Naive thymus-derived CD4-positive, alpha-beta T cell (primary cell): ENCODE measurements at regions not wholly inside any gene's neighbourhood (a gene's known extent, or its start where the extent isn't known, plus 50 kb on each side); places are given as distances from the start of the nearest gene placed in this dataset.

Experiments
- ATAC-seq: fragments of 150-1000 bp; cut with Tn5 transposase; 2 replicates; pipeline ENCODE4 v1.10.0; 2021; ENCODE audit warnings: mild to moderate bottlenecking, moderate library complexity
- CTCF ChIA-PET: fragments of 350-600 bp; sonication (Branson Sonifier 250); formaldehyde crosslinking; loops from one replicate; lab custom pipeline; 2021; ENCODE audit warnings: antibody characterized with exemption; lab: Charles Lee
- POLR2A ChIA-PET: fragments of 350-600 bp; sonication (Branson Sonifier 250); formaldehyde crosslinking; loops from one replicate; lab custom pipeline; 2021; ENCODE audit warnings: antibody characterized with exemption, inconsistent platforms; lab: Charles Lee
- DNase-seq, 9 donors: peaks; one replicate each; pipeline versions ENCODE4 v3.0.0 to v3.0.0-alpha.2; 2020 to 2022; ENCODE audit warnings: mixed read lengths in 1 of 9
- H3K27ac ChIP-seq: one replicate; pipeline ENCODE4 v1.7.0; 2013; ENCODE audit warnings: mild to moderate bottlenecking, low read depth, low read length, moderate library complexity
- H3K27me3 ChIP-seq, 2 donors: one replicate each; pipeline ENCODE4 v1.7.0; 2013; ENCODE audit warnings: low read length in 2 of 2, mild to moderate bottlenecking in 2 of 2, moderate library complexity in 2 of 2; ENCODE audit not compliant: control insufficient read depth in 2 of 2, insufficient read depth in 2 of 2
- H3K36me3 ChIP-seq, 3 experiments: 1 replicate in 2 of 3; 2 replicates in 1 of 3; pipeline ENCODE4 v1.7.0; 2013; ENCODE audit warnings: low read length in 3 of 3, mild to moderate bottlenecking in 3 of 3, moderate library complexity in 1 of 3; ENCODE audit not compliant: insufficient read depth in 3 of 3, control insufficient read depth in 2 of 3
- H3K4me1 ChIP-seq, 2 donors: one replicate each; pipeline ENCODE4 v1.7.0; 2013; ENCODE audit warnings: low read length in 2 of 2, mild to moderate bottlenecking in 2 of 2, moderate library complexity in 1 of 2; ENCODE audit not compliant: control insufficient read depth in 2 of 2, insufficient read depth in 2 of 2
- H3K4me3 ChIP-seq: 2 replicates; pipeline ENCODE4 v1.7.0; 2013; ENCODE audit warnings: mild to moderate bottlenecking, low read length
- H3K9me3 ChIP-seq, 3 experiments: 1 replicate in 2 of 3; 2 replicates in 1 of 3; pipeline ENCODE4 v1.7.0; 2013; ENCODE audit warnings: low read length in 3 of 3; ENCODE audit not compliant: control insufficient read depth in 2 of 3
- H3K27ac Mint-ChIP-seq, 9 donors: one replicate each; pipeline ENCODE4 v1.8.0; 2020 to 2022; ENCODE audit warnings: mixed read lengths in 9 of 9, mild to moderate bottlenecking in 8 of 9, moderate library complexity in 5 of 9, inconsistent platforms in 2 of 9
- H3K27me3 Mint-ChIP-seq, 5 donors: one replicate each; pipeline ENCODE4 v1.8.0; 2021 to 2022; ENCODE audit warnings: mixed read lengths in 5 of 5, mild to moderate bottlenecking in 1 of 5
- H3K36me3 Mint-ChIP-seq, 5 donors: one replicate each; pipeline ENCODE4 v1.8.0; 2020 to 2022; ENCODE audit warnings: mixed read lengths in 5 of 5, mild to moderate bottlenecking in 3 of 5, inconsistent platforms in 1 of 5
- H3K4me1 Mint-ChIP-seq, 7 donors: one replicate each; pipeline ENCODE4 v1.8.0; 2020 to 2022; ENCODE audit warnings: mixed read lengths in 7 of 7, mild to moderate bottlenecking in 3 of 7, inconsistent platforms in 1 of 7
- H3K4me3 Mint-ChIP-seq, 10 donors: one replicate each; pipeline ENCODE4 v1.8.0; 2020 to 2022; ENCODE audit warnings: mild to moderate bottlenecking in 10 of 10, mixed read lengths in 10 of 10, moderate library complexity in 6 of 10, inconsistent platforms in 2 of 10
- H3K9me3 Mint-ChIP-seq, 11 donors: one replicate each; pipeline ENCODE4 v1.8.0; 2020 to 2022; ENCODE audit warnings: mixed read lengths in 11 of 11, mild to moderate bottlenecking in 4 of 11, inconsistent platforms in 1 of 11, moderate library complexity in 1 of 11
- intact Hi-C, 2 donors: fragments of 100-400 bp; cut with micrococcal nuclease; formaldehyde crosslinking; loops; one replicate each; pipeline ENCODE4 v1.15.1; 2023

GRCh38 chr1:229845410-229846138 lies 219.5 kb downstream of the URB2 start:
- no peak overlapping the region for H3K4me3 ChIP-seq
- intact Hi-C loops, result loop anchor here (5.0 kb wide), 1 partner anchor 183 kb away; no protein-coding TSS in a partner anchor
- Mint-ChIP-seq H3K36me3 (no peaks in the 10 kb centered on the region), H3K27me3 (peaks cover 11 to 24% (median 18%) of the 10 kb centered on the region in 5 donors), H3K4me1 (peaks cover 0 to 6% (median 0%) of the 10 kb centered on the region in 7 donors), H3K27ac (no peak overlapping the region), H3K4me3 (no peak overlapping the region), H3K9me3 (no peaks in the 10 kb centered on the region)
- no peaks in the 10 kb centered on the region for H3K27me3 ChIP-seq
- POLR2A ChIA-PET, result no interaction called here
- no peak for DNase-seq
- no peaks in the 10 kb centered on the region for H3K4me1 ChIP-seq
- H3K9me3 ChIP-seq, result no peaks in the 10 kb centered on the region
- H3K36me3 ChIP-seq, result no peaks in the 10 kb centered on the region
- CTCF ChIA-PET, result no interaction called here
- no peak overlapping the region for H3K27ac ChIP-seq
- ATAC-seq, result no peak

DNA sequence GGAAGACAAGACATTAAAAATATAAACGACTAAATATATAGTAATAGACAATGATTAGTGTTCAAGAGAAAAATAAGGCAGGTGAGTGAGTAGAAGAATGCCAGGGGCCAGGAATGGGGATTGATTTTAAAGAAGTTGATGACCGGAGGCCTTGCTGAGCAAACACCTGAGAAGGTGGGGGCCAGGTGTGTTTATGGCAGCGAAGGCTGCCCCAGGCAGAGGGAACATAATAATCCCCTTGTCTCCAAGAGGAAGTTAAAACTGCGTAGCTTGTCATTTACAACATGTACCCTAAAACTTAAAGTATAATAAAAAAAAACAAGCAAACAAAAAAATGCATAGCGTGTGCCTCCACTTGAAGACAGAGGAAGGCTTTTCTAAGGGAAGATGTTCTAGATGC lies 220.3 kb downstream of the URB2 start:
- no peak overlapping the region for H3K27ac Mint-ChIP-seq
- H3K36me3 Mint-ChIP-seq, result no peaks in the 10 kb centered on the region
- Histone ChIP-seq H3K4me3 (no peak overlapping the region), H3K4me1 (no peaks in the 10 kb centered on the region), H3K27me3 (no peaks in the 10 kb centered on the region), H3K9me3 (no peaks in the 10 kb centered on the region), H3K36me3 (no peaks in the 10 kb centered on the region), H3K27ac (no peak overlapping the region)
- POLR2A ChIA-PET, result no interaction called here
- no peaks in the 10 kb centered on the region for H3K9me3 Mint-ChIP-seq
- peaks cover 10 to 24% (median 18%) of the 10 kb centered on the region in 5 donors for H3K27me3 Mint-ChIP-seq
- no peak overlapping the region for H3K4me3 Mint-ChIP-seq
- ATAC-seq, result no peak
- intact Hi-C loops, result loop anchor here (5.0 kb wide), 1 partner anchor 184 kb away; no protein-coding TSS in a partner anchor
- no peak for DNase-seq
- H3K4me1 Mint-ChIP-seq, result peaks cover 0 to 4% (median 0%) of the 10 kb centered on the region in 7 donors
- CTCF ChIA-PET, result no interaction called here

DNA sequence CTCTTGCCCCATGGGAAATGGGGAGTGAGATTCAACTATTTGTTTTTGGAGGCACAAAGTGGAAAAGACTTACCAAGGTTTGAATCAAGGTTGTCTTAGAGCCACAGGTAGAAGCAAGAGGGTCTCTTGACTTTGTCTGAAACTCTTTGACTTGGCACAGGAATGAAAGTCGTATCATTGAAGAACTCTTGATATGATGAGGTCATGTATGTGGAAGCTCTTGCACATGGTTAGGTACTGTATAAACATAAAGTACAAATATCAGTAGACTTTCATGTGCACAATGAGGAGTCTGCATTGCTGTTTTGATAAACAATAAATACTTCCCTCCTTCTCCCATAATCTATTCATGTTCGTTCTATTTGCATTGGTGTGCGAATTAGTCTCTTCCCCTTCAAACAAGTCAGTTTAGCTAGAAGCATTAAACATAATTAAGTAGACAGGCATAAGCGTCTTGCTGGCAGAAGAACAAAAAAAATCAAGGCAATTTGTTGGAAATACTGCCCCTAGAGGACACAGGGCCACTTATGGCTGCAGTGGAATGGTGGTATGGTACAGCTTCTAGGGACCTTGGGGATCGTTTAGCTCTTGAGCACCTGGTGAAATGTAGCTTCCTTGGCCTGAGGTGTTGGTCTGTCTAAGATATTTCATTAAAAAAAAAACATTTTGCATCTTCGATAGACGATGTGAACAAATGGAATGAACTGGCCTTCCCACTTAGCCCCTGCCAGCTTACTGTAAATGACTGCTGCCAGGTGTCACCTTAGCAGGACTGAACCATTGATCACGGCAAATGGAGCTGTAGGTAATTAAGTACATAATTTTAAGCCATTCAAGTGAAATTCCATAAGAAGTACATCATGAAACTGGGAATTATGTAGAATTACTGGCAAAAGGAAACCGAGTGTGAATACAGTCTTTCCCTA lies 218.0 kb upstream of the GALNT2 start:
- Histone ChIP-seq H3K27ac (no peak overlapping the region), H3K4me3 (no peak overlapping the region), H3K9me3 (no peaks in the 10 kb centered on the region), H3K4me1 (no peaks in the 10 kb centered on the region), H3K36me3 (no peaks in the 10 kb centered on the region), H3K27me3 (no peaks in the 10 kb centered on the region)
- no peak overlapping the region for H3K4me3 Mint-ChIP-seq
- intact Hi-C loops, result loop anchor here (5.0 kb wide), 1 partner anchor 187 kb away; no protein-coding TSS in a partner anchor
- no peaks in the 10 kb centered on the region for H3K9me3 Mint-ChIP-seq
- no peak for ATAC-seq
- ChIA-PET POLR2A (no interaction called here), CTCF (interaction anchor here (0.5 to 0.7 kb wide), 3 partner anchors 14 to 207 kb away, joined by 3 read pairs; no protein-coding TSS in a partner anchor)
- H3K4me1 Mint-ChIP-seq, result no peaks in the 10 kb centered on the region
- peak in 2 of 9 donors; percentile 3 to 26 for DNase-seq
- no peak overlapping the region for H3K27ac Mint-ChIP-seq
- peaks cover 7 to 20% (median 13%) of the 10 kb centered on the region in 5 donors for H3K27me3 Mint-ChIP-seq
- H3K36me3 Mint-ChIP-seq, result no peaks in the 10 kb centered on the region

GRCh38 chr1:229851511-229851910 lies 215.5 kb upstream of the GALNT2 start:
- Histone ChIP-seq H3K27me3 (no peaks in the 10 kb centered on the region), H3K27ac (no peak overlapping the region), H3K9me3 (no peaks in the 10 kb centered on the region), H3K4me1 (no peaks in the 10 kb centered on the region), H3K4me3 (no peak overlapping the region), H3K36me3 (no peaks in the 10 kb centered on the region)
- DNase-seq (no peak), ATAC-seq (no peak)
- Mint-ChIP-seq H3K4me1 (peaks cover 5 to 14% (median 10%) of the 10 kb centered on the region in 7 donors), H3K27ac (no peak overlapping the region), H3K4me3 (no peak overlapping the region), H3K36me3 (no peaks in the 10 kb centered on the region), H3K27me3 (peaks cover 0 to 11% (median 5%) of the 10 kb centered on the region in 5 donors), H3K9me3 (no peaks in the 10 kb centered on the region)
- intact Hi-C loops, result loop anchor here in 1 of 2 donors (10.0 kb wide), 1 partner anchor 313 kb away; no protein-coding TSS in a partner anchor
- POLR2A ChIA-PET, result no interaction called here
- CTCF ChIA-PET, result interaction anchor here (0.6 kb wide), 1 partner anchor 315 kb away, joined by 3 read pairs; no protein-coding TSS in a partner anchor

- Histone ChIP-seq H3K4me1 (no peaks in the 10 kb centered on the region), H3K27ac (no peak overlapping the region), H3K4me3 (no peak overlapping the region), H3K36me3 (no peaks in the 10 kb centered on the region), H3K9me3 (no peaks in the 10 kb centered on the region), H3K27me3 (no peaks in the 10 kb centered on the region)
- Mint-ChIP-seq H3K27me3 (peaks cover 0 to 8% (median 5%) of the 10 kb centered on the region in 5 donors), H3K9me3 (no peaks in the 10 kb centered on the region), H3K4me3 (no peak overlapping the region), H3K36me3 (no peaks in the 10 kb centered on the region), H3K27ac (no peak overlapping the region), H3K4me1 (peaks cover 5 to 14% (median 10%) of the 10 kb centered on the region in 7 donors)
- ATAC-seq, result no peak
- CTCF ChIA-PET, result no interaction called here
- intact Hi-C loops, result loop anchor here in 1 of 2 donors (10.0 kb wide), 1 partner anchor 311 kb away; no protein-coding TSS in a partner anchor
- POLR2A ChIA-PET, result no interaction called here
- no peak for DNase-seq
These were observed 213.3 kb upstream of the GALNT2 start for GRCh38 chr1:229853751-229854150.

- CTCF ChIA-PET, result no interaction called here
These were observed 212.4 kb upstream of the GALNT2 start for GRCh38 chr1:229854620-229855019.

More at GRCh38 chr1:229854620-229855019, 212.4 kb upstream of the GALNT2 start:
- Histone ChIP-seq H3K4me3 (no peak overlapping the region), H3K9me3 (no peaks in the 10 kb centered on the region), H3K27me3 (no peaks in the 10 kb centered on the region), H3K4me1 (no peaks in the 10 kb centered on the region), H3K27ac (no peak overlapping the region), H3K36me3 (no peaks in the 10 kb centered on the region)
- POLR2A ChIA-PET, result no interaction called here
- peaks cover 0 to 5% (median 4%) of the 10 kb centered on the region in 5 donors for H3K27me3 Mint-ChIP-seq
- intact Hi-C loops, result loop anchor here in 1 of 2 donors (5.0 to 10.0 kb wide), 2 partner anchors 213 to 310 kb away; partner anchors contain the start of gene GALNT2
- ATAC-seq (no peak), DNase-seq (no peak)
- peaks cover 5 to 14% (median 10%) of the 10 kb centered on the region in 7 donors for H3K4me1 Mint-ChIP-seq
- H3K9me3 Mint-ChIP-seq, result no peaks in the 10 kb centered on the region
- no peak overlapping the region for H3K4me3 Mint-ChIP-seq
- H3K27ac Mint-ChIP-seq, result peak overlapping the region in 1 of 9 donors; percentile 7
- H3K36me3 Mint-ChIP-seq, result no peaks in the 10 kb centered on the region
